MCF 10A (cell line): ENCODE measurements at regions not wholly inside any gene's neighbourhood (a gene's known extent, or its start where the extent isn't known, plus 50 kb on each side); places are given as distances from the start of the nearest gene placed in this dataset.
"Not testable (repeated sequence)": the region's sequence is repeated elsewhere in the genome, so short reads cannot be mapped to it uniquely, and the experiment has no call there.

Experiments used
- BruUV-seq: library from RNA; stranded (reverse); fragments of 400-500 nt; replicated peaks from 2 replicates; lab custom pipeline; 2021; lab: Mats Ljungman, UMichigan
- CTCF ChIA-PET: fragments of 300-600 bp; sonication (Branson Sonifier 250); formaldehyde crosslinking; extraction: SDS; loops from one replicate; lab custom pipeline; 2021; ENCODE audit warnings: antibody characterized with exemption, inconsistent platforms; lab: Yijun Ruan, JAX
- POLR2A ChIA-PET: fragments of 300-600, 350-650 bp; sonication (Branson Sonifier 250); formaldehyde crosslinking; extraction: SDS; loops from one replicate; lab custom pipeline; 2020; ENCODE audit warnings: antibody characterized with exemption, inconsistent platforms; lab: Yijun Ruan, JAX
- DNase-seq: peaks from one replicate; pipeline ENCODE4 v3.0.0-alpha.2; 2018; ENCODE audit not compliant: unreplicated experiment
- H3K27ac Mint-ChIP-seq: one replicate; pipeline ENCODE4 v1.8.0; 2022; ENCODE audit warnings: mild to moderate bottlenecking, low read depth, mixed read lengths; ENCODE audit not compliant: unreplicated experiment
- H3K27me3 Mint-ChIP-seq: one replicate; pipeline ENCODE4 v1.8.0; 2022; ENCODE audit warnings: mixed read lengths; ENCODE audit not compliant: insufficient read depth, unreplicated experiment
- H3K36me3 Mint-ChIP-seq: one replicate; pipeline ENCODE4 v1.8.0; 2022; ENCODE audit warnings: mild to moderate bottlenecking, moderate library complexity, mixed read lengths; ENCODE audit not compliant: insufficient read depth, unreplicated experiment
- H3K4me1 Mint-ChIP-seq: one replicate; pipeline ENCODE4 v1.8.0; 2022; ENCODE audit warnings: mixed read lengths; ENCODE audit not compliant: insufficient read depth, unreplicated experiment
- H3K4me3 Mint-ChIP-seq: one replicate; pipeline ENCODE4 v1.8.0; 2022; ENCODE audit warnings: mild to moderate bottlenecking, moderate library complexity, mixed read lengths; ENCODE audit not compliant: unreplicated experiment
- H3K9me3 Mint-ChIP-seq: one replicate; pipeline ENCODE4 v1.8.0; 2022; ENCODE audit warnings: mixed read lengths; ENCODE audit not compliant: unreplicated experiment
- CTCF ChIP-seq: fragments of 200-600 bp; IDR thresholded peaks from one replicate; pipeline ENCODE4 v1.8.0; 2022; ENCODE audit warnings: antibody characterized with exemption, mild to moderate bottlenecking; ENCODE audit not compliant: unreplicated experiment
- intact Hi-C: fragments of 100-400 bp; cut with micrococcal nuclease; formaldehyde crosslinking; loops from 2 replicates; pipeline ENCODE4 v1.14.1; 2022

DNA sequence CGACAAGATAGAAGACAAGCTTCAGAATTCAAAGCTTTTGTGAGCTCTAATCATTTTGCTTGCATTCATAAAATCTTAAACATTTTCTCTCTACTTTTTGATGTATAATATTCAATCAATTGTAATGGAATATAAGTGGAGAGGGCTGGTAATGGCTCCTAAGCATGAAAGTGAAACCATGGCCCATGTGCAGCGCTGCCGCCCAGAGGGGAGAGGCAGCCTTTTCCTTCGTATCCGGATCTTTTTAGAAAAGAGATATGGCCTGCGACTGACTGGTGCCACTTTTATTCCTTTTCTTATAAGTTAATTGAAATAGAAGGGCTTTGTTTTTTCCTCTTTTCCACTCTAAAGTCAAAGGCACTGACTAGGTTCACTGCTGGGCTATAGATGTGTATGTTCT, 655.2 kb downstream of the TTLL7 start:
- POLR2A ChIA-PET: interaction anchor here (0.6 kb wide), 1 partner anchor 364 kb away, joined by 3 read pairs; no protein-coding TSS in a partner anchor
- H3K9me3 Mint-ChIP-seq, H3K36me3 Mint-ChIP-seq, CTCF ChIA-PET, H3K4me3 Mint-ChIP-seq, BruUV-seq, H3K27me3 Mint-ChIP-seq, intact Hi-C loops, H3K4me1 Mint-ChIP-seq, H3K27ac Mint-ChIP-seq, DNase-seq: not testable (repeated sequence)

DNA sequence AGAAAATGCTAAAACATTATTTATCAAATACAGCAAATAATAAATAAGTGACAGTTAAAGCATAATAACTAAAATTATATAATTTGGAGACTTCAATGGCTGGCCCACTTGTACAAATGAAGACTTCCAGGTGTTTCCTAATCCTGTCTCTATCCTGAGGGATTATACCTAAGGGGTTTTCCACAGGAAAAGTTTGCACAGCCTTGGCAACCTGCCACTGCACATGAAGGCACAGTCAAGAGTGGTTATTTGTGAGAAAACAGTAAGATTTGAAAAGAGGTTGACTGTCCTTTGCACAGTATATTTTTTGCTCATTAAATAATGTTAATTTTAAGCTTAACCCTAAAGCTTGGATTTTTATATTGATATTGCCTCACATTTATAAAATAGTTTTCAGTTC, 655.9 kb downstream of the TTLL7 start:
- BruUV-seq, H3K27ac Mint-ChIP-seq, CTCF ChIA-PET, H3K4me3 Mint-ChIP-seq, DNase-seq, H3K4me1 Mint-ChIP-seq, intact Hi-C loops, H3K36me3 Mint-ChIP-seq, H3K27me3 Mint-ChIP-seq, H3K9me3 Mint-ChIP-seq: not testable (repeated sequence)
- POLR2A ChIA-PET: interaction anchor here (0.6 kb wide), 1 partner anchor 363 kb away, joined by 3 read pairs; no protein-coding TSS in a partner anchor

- H3K27me3 Mint-ChIP-seq, H3K27ac Mint-ChIP-seq, intact Hi-C loops, POLR2A ChIA-PET, H3K4me3 Mint-ChIP-seq, H3K9me3 Mint-ChIP-seq, BruUV-seq, CTCF ChIA-PET, H3K36me3 Mint-ChIP-seq, DNase-seq, H3K4me1 Mint-ChIP-seq: not testable (repeated sequence)
Measured at GRCh38 chr1:83332308-83332707, 666.6 kb downstream of the TTLL7 start.

DNA sequence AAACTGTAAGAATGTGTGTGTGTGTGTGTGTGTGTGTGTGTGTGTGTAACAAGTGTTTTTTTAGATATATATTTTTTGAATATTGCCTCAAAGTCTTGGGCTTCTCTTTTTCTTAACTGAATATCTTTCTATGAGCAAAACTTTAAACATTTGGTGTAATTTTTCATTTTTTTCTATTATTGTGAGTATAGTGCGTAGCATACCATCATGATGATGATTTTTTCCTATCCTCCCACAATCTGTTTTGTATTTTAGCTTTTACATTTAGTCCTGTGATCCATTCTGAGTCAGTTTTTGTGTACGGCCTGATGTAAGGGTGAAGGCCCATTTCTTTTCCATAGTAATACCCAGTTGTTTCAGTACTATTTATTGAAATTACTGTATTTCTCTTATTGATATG, 680.6 kb downstream of the TTLL7 start:
- Mint-ChIP-seq H3K9me3 (no peaks in the 10 kb centered on the region), H3K36me3 (no peaks in the 10 kb centered on the region), H3K27ac (no peak overlapping the region), H3K4me3 (no peak overlapping the region), H3K27me3 (no peaks in the 10 kb centered on the region), H3K4me1 (no peaks in the 10 kb centered on the region)
- ChIA-PET POLR2A (no interaction called here), CTCF (no interaction called here)
- TF ChIP-seq CTCF: no peak
- intact Hi-C loops: no loop called here
- no peak for DNase-seq
- BruUV-seq: no TSS peak

DNA sequence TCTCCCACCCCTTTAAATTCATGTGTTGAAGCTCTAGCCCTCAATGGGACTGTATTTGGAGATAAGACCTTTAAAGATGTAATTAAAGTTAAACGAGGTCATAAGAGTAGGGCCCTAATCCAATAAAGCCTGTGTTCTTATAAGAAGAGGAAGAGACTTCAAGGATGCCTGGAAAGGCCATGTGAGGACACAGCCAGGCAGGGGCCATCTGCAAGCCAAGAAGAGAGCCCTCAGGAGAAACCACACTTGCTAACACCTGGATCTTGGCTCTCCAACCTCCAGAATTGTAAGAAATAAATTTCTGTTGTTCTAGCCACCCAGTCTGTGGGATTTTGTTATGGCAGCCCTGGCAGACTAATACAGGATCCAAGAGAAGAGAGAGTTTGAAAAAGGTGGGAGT, 683.5 kb downstream of the TTLL7 start:
- H3K9me3 Mint-ChIP-seq, H3K4me1 Mint-ChIP-seq, DNase-seq, H3K27ac Mint-ChIP-seq, H3K4me3 Mint-ChIP-seq, H3K36me3 Mint-ChIP-seq, POLR2A ChIA-PET, H3K27me3 Mint-ChIP-seq, BruUV-seq, CTCF ChIA-PET, intact Hi-C loops: not testable (repeated sequence)

- H3K9me3 Mint-ChIP-seq, H3K27ac Mint-ChIP-seq, POLR2A ChIA-PET, H3K4me3 Mint-ChIP-seq, DNase-seq, H3K27me3 Mint-ChIP-seq, CTCF ChIA-PET, H3K4me1 Mint-ChIP-seq, H3K36me3 Mint-ChIP-seq, intact Hi-C loops, BruUV-seq: not testable (repeated sequence)
Measured at GRCh38 chr1:83310161-83310560, 688.8 kb downstream of the TTLL7 start.

DNA sequence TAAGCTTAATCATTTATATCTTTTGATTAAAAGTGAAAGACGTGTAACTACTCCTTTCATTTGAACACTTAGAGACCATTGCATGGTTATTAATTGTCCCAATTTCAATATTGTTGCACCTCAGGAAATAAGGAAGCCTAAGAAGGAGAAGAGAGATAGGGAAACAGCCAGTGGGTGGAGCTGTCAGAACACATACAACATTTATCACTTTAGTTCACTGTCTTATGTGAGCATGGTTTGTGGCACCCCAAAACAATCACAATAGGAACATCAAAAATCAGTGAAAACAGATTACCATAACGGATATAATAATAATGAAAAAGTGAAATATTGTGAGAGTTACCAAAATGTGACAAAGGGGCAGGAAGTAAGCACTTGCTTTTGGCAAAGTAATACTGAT, 689.9 kb downstream of the TTLL7 start:
- H3K36me3 Mint-ChIP-seq, CTCF ChIA-PET, BruUV-seq, H3K9me3 Mint-ChIP-seq, intact Hi-C loops, DNase-seq, POLR2A ChIA-PET, H3K27ac Mint-ChIP-seq, H3K27me3 Mint-ChIP-seq, H3K4me3 Mint-ChIP-seq, H3K4me1 Mint-ChIP-seq: not testable (repeated sequence)

DNA sequence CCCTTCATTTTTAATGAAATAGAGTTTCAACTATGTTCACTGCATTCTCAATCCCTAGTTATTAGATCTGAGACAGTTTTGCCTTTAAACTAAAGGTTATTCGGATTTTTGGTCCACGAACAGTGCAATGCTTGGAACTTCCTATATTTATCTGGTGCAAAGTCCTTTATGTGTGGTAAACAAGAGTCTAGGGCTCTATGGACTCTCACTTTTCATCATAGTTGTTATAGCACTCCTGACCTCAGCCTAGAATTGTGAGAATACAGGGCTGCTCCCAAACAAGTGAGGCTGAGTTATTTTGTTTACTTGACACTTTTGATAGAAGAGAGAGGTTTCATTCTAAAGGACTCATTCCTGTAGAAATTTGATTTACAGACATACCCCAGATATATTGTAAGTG, 692.1 kb downstream of the TTLL7 start:
- H3K27ac Mint-ChIP-seq, intact Hi-C loops, POLR2A ChIA-PET, CTCF ChIA-PET, H3K36me3 Mint-ChIP-seq, H3K4me3 Mint-ChIP-seq, H3K9me3 Mint-ChIP-seq, DNase-seq, H3K4me1 Mint-ChIP-seq, BruUV-seq, H3K27me3 Mint-ChIP-seq: not testable (repeated sequence)

DNA sequence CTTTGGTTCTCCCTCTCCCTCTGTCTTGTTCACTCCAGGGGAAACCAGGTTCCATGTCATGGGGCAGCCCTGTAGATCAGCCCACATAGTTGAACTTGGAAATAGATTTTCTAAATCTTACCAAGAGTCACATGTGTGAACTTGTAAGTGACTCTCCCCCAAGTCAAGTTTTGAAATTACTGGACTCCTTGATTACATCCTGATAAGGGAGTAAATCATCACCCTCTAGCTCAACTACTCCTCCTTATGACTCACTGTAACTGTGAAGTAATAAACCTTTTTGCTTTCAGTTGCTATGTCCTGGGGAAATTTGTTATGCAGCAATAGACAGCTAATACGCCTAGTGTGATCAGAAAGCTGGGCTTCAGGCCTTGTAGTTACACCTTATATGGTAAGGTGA, 703.3 kb downstream of the TTLL7 start:
- H3K27me3 Mint-ChIP-seq, H3K36me3 Mint-ChIP-seq, H3K9me3 Mint-ChIP-seq, H3K4me1 Mint-ChIP-seq, intact Hi-C loops, POLR2A ChIA-PET, H3K4me3 Mint-ChIP-seq, BruUV-seq, CTCF ChIA-PET, H3K27ac Mint-ChIP-seq: not testable (repeated sequence)
- peak; percentile 1 for DNase-seq
